Cardiac muscle cell (in vitro differentiated cells and primary cell): ENCODE measurements at regions not wholly inside any gene's neighbourhood (a gene's known extent, or its start where the extent isn't known, plus 50 kb on each side); places are given as distances from the start of the nearest gene placed in this dataset.

Experiments
- DNase-seq, 2 donors: peaks; one replicate each; pipeline versions ENCODE4 v3.0.0 to v3.0.0-alpha.2; 2010 to 2017; ENCODE audit warnings: low read depth in 1 of 2, low spot score in 1 of 2
- H3K27ac ChIP-seq: fragments of 200-600 bp; sonication (generic); 2 replicates; pipeline ENCODE4 v1.5.1; 2016
- H3K27me3 ChIP-seq: fragments of 200-600 bp; sonication (generic); 2 replicates; pipeline ENCODE4 v1.6.0; 2016; ENCODE audit warnings: control low read depth
- H3K36me3 ChIP-seq: fragments of 200-600 bp; sonication (generic); 2 replicates; pipeline ENCODE4 v1.5.1; 2016; ENCODE audit warnings: control low read depth
- H3K4me1 ChIP-seq: fragments of 200-600 bp; sonication (generic); 2 replicates; pipeline ENCODE4 v1.8.1; 2017; ENCODE audit warnings: low read depth, mild to moderate bottlenecking, mixed run types
- H3K4me3 ChIP-seq: fragments of 200-600 bp; sonication (generic); 2 replicates; pipeline ENCODE4 v1.5.1; 2016; ENCODE audit warnings: mild to moderate bottlenecking
- H3K9me3 ChIP-seq: fragments of 200-600 bp; sonication (generic); 2 replicates; pipeline ENCODE4 v1.5.1; 2017; ENCODE audit warnings: low read depth, mild to moderate bottlenecking, control low read depth
- CTCF ChIP-seq: IDR thresholded peaks from 2 replicates; pipeline ENCODE4 v1.5.1; 2012; ENCODE audit warnings: low read depth, mild to moderate bottlenecking, low read length

GRCh38 chr9:105884416-105884815 is 190.1 kb downstream of the TMEM38B start:
- Histone ChIP-seq H3K36me3 (no peaks in the 10 kb centered on the region), H3K4me3 (no peak overlapping the region), H3K9me3 (no peaks in the 10 kb centered on the region), H3K27me3 (no peaks in the 10 kb centered on the region), H3K27ac (no peak overlapping the region), H3K4me1 (no peaks in the 10 kb centered on the region)
- no peak for TF ChIP-seq CTCF
- DNase-seq, result no peak

- no peak for TF ChIP-seq CTCF
- H3K27ac ChIP-seq, result no peak overlapping the region
- H3K4me1 ChIP-seq, result no peaks in the 10 kb centered on the region
- no peaks in the 10 kb centered on the region for H3K27me3 ChIP-seq
- H3K9me3 ChIP-seq, result no peaks in the 10 kb centered on the region
- no peak overlapping the region for H3K4me3 ChIP-seq
- DNase-seq, result no peak
- no peaks in the 10 kb centered on the region for H3K36me3 ChIP-seq
Observed at GRCh38 chr9:105886136-105886535, 191.8 kb downstream of the TMEM38B start.

- no peak for TF ChIP-seq CTCF
- Histone ChIP-seq H3K36me3 (no peaks in the 10 kb centered on the region), H3K4me3 (no peak overlapping the region), H3K9me3 (no peaks in the 10 kb centered on the region), H3K27ac (no peak overlapping the region), H3K4me1 (no peaks in the 10 kb centered on the region), H3K27me3 (no peaks in the 10 kb centered on the region)
- peak in 1 of 2 donors; percentile 18 for DNase-seq
Observed at GRCh38 chr9:105887679-105888078, 193.3 kb downstream of the TMEM38B start.

GRCh38 chr9:105890046-105890822 is 195.9 kb downstream of the TMEM38B start:
- H3K4me3 ChIP-seq, result no peak overlapping the region

GRCh38 chr9:105900123-105900522 is 205.8 kb downstream of the TMEM38B start:
- no peaks in the 10 kb centered on the region for H3K36me3 ChIP-seq
- DNase-seq, result no peak
- H3K27me3 ChIP-seq, result no peaks in the 10 kb centered on the region
- peaks cover 6% of the 10 kb centered on the region for H3K4me1 ChIP-seq
- TF ChIP-seq CTCF, result no peak
- H3K27ac ChIP-seq, result no peak overlapping the region
- no peaks in the 10 kb centered on the region for H3K9me3 ChIP-seq
- H3K4me3 ChIP-seq, result no peak overlapping the region

More at GRCh38 chr9:105890046-105890822, 195.9 kb downstream of the TMEM38B start:
- Histone ChIP-seq H3K27ac (no peak overlapping the region), H3K9me3 (no peaks in the 10 kb centered on the region), H3K4me1 (no peaks in the 10 kb centered on the region), H3K36me3 (no peaks in the 10 kb centered on the region), H3K27me3 (no peaks in the 10 kb centered on the region)
- DNase-seq, result peak in 1 of 2 donors; percentile 3
- TF ChIP-seq CTCF, result no peak
